Activated CD4-positive, alpha-beta T cell treated with anti-CD3 and anti-CD28 coated beads, Interleukin-2, amount 50 U/mL, for 24 hours (primary cell): ENCODE measurements at regions not wholly inside any gene's neighbourhood (a gene's known extent, or its start where the extent isn't known, plus 50 kb on each side); places are given as distances from the start of the nearest gene placed in this dataset.
"Not testable (repeated sequence)": the region's sequence is repeated elsewhere in the genome, so short reads cannot be mapped to it uniquely, and the experiment has no call there.

Experiments
- DNase-seq, 2 donors: peaks; one replicate each; pipeline ENCODE4 v3.0.0-alpha.2; 2020; ENCODE audit warnings: low read depth in 1 of 2, low spot score in 1 of 2

DNA sequence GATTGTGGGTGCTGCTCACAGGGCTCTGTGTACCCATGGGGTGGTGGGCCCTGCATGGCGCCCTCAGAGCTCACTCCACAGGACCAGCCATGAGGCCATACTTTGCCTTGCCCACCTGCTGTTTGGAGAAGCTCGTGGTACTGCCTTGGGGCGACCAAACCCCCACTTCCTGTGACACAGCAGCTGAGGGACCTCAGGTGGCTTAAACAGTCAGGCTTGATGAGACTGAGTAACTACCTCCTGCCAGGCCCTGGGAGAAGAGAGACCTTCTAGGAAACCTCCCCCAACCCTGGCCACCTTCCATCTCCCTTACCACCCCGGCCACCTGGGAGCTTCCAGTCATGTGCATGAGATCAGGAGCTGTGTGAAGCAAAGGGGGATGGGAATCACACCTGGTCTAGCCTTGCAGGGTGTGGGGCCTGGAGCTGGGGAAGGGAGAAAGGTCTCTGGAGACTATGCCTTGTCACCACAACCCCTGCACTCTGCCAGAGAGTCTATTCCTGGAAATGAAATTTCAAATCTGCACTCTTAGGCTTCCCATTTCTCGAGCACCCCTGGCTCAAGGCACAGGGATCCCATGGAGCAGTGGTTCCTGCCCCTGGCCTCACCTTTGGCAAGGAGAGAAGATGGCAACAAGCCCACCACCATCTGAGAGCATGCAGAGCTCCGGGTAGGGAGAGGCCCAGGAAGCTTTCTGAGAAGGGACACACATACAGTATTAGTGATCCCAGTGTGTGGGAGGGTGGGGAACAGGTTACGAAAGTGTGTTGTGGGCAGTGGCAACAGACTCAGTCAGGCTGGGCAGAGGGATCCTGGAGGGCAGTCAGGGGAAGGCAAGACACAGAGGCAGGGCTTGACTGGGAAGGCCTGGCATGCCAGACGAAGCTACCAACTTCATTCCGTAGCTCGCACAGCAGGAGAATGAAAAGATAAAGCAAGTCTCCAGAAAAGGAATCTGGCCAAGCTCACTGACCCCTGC, 125.0 kb downstream of the URI1 start:
- no peak for DNase-seq

DNA sequence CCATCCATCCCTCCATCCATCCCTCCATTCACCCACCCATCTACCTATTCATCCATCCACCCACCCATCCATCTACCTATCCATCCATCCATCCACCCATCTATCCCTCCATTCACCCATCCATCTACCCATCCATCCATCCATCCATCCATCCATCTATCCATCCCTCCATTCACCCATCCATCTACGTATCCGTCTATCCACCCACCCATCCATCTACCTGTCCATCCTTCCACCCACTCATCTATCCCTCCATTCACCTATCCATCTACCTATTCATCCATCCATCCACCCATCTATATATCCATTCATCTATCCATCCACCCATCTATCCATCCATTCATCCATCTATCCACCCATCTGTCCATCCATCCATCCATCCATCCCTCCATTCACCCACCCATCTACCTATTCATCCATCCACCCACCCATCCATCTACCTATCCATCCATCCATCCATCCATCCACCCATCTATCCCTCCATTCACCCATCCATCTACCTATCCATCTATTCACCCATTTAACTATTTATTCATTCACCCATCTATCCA, 126.0 kb downstream of the URI1 start:
- not testable (repeated sequence) for DNase-seq

DNA sequence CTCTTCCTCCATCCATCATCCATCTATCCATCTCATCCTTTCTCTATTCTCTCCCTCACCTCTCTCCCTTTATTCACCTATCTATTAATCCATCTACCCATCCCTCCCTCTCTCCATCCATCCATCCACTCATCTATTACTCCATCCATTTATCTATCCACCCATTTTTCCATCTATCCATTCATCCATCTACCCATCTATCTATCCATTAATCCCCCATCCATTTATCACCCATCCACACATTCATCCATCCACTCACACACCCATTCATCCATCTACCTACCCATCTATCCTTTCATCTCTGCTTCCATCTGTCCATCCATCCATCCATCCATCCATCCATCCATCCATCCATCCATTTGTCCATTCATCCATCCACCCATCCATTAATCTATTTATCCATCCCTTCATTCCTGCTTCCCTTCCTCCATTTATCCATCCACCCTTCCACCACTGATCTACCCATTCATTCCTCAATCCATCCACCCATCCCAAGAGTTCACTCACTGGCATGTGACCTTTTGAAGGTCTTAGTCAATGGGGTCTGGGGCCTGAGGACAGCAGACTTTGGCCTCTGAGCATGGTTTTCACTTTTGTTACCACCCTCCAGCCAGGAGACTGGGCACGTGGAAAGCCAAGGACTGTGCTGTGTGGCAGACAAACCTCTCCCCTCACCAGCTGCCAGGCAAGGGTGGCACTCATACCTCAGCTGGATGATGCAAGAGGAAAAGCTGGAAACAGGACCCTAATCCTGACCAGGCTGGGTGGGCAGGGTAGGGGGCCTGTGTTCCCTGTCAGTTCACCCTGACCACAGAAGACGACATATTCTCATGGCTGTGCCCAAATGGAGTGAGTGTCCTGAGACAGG, 126.7 kb downstream of the URI1 start:
- no peak for DNase-seq

- no peak for DNase-seq
These were observed 127.6 kb downstream of the URI1 start for GRCh38 chr19:30069535-30070197.

DNA sequence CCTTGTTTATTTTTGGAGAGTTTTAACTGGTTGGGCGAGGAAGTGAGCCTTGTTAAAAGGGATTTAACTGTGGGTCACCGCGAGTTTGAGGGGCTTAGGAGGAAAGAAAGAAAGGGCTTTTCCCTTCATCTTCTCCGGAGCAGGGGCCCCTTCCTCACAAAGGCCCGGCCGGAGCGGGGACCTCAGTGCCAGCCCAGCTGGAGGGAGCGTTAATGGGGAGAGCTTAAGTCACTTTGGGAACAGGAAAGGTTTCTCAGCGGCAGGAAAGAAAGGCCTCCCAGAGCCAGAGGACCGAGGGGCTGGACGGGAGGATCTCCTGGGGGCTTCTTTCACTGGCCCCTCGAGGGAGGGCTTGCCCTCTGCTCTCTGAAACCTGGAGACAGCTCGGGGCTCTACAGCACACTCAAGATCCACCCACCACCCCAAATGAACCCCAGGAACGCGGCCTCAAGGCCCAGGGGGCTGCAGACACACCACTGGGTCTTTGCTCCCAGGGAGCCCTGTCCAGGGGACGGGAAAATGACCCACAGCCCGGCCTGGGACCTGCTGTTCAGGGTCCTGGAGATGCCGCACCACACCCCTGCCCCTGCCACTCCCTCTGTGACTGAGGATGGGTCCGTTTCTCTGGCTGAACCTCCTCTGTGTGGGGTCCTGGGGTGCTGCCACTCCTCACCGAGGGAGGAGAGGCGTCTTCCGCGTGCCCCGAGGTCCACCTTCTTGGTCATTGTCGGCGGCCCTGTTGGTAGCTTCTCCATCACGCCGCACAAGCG, 128.3 kb downstream of the URI1 start:
- DNase-seq: no peak

- no peak for DNase-seq
These were observed 129.1 kb downstream of the URI1 start for GRCh38 chr19:30070968-30071632.

DNA sequence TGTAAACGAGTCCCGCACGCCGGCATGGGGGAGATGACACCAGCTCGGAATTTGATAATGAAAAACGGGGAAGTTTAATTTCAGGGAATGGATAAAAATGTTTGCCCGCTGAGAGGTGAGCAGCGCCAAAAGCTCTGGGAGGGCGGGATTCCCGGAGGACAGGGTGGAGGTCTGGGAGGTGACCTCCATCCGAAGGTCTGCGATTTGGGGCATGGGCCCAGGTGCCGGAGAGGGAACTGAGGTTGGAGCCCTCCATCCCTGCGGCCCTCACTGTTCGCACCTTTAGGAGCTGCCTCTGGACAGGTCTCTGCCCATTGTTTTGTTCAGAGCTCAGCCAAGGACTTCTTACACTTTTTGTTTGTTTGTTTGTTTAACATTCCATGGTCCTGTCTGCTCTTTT, 129.8 kb downstream of the URI1 start:
- no peak for DNase-seq

GRCh38 chr19:30073152-30074000, 131.3 kb downstream of the URI1 start:
- no peak for DNase-seq

DNA sequence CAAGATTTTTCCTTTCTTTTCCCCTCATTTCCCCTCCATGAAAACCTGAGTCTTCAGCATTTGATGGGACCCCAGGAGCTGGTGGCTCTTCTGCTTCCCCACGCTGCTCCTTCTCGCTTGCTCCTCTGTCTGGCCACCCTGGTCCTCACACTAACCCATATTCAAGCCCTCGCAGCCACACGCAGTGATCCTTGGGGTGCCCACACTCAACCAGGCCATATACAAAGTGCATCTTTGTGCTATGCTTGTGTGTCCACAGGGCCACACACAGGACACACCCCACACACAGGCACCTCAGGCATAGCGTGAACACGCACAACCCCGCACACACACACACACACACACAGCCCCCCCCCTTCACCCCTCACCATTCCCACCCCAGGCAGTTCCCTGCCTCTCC, 132.1 kb downstream of the URI1 start:
- no peak for DNase-seq

DNA sequence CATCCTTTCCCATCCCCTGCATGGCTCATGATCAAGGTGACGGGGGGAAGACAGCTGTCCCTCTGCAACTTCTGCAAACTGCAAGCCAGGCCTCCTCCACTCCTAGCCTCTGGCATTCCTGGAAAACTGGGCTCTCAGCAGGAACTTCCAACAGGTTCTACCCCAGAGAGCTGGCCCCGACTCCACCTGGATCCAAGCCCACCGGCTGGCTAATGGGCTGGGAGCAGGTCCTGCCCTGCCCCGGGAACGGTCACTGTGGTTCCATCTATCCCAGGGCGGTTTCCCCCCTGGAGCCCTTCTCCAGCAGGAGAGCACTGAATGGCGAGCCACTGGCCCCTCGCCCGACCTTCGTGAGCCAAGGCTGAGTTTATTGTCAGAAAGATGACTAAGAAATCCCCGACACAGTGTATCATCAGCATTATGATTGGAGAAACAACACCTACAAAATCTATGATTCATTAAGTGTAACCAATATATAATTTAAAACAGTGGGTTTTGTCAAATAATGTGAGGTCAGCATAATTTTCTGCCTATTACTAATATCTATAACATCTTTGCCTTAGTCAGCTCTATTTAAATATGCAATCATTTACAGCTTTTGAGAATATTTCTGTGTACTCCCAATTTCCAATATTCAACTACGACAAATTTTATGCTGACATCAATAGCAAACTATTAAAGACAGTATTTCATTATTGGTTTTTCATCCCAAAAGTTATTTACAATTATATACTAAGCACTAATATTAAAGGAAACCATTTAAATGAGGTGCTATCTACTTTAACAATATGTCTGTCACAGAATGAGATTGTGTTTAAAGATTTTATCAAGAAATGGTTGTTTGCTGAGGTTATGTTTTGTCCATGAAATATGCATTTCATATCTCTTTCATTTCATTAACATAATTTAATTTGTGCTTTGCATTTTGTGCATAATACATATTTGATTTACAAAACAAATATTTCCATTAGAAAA, 133.0 kb downstream of the URI1 start:
- no peak for DNase-seq

GRCh38 chr19:30076101-30076551, 134.1 kb downstream of the URI1 start:
- DNase-seq: no peak

DNA sequence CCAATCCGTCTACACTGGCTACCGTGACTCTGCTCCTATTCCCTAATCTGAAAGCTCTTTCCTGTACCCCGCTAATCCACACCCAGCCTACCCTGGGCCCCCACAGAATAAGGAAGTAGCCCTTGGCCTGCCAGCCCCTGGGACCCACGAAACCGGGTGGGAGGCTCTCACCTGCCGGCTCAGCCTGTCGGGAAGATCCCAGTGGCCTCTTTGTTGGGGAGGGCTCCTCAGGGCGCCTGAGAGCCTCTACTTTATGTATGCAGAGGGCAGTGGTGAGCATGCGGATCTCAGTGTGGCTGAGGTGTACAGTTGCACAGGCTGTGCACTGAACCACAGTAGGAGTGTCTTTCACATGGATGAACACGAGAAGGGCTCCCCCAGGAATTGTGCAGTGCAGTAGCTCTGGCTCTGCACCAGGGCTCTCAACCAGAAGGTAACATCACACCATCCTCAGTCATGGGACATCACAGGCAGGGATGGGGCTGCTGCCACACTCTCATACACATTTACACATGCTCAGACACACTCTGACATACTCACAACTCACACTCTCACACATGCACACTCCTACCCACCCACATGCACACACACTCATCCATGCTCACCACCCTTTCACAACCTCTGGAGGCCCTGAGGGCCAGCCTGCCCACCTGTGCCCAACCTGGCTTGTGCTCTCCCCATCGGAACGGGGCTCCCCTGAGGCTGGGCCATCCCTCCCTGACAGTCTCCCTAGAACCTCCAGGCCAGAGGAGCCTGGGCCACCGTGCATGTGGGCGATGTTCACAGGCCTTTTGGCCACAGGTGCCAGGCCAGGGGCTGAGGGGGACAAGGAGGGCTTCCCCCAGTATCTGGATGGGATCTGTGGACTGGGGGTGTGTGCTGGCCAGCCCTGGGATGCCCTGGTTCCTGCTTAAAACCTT, 135.0 kb downstream of the URI1 start:
- no peak for DNase-seq

DNA sequence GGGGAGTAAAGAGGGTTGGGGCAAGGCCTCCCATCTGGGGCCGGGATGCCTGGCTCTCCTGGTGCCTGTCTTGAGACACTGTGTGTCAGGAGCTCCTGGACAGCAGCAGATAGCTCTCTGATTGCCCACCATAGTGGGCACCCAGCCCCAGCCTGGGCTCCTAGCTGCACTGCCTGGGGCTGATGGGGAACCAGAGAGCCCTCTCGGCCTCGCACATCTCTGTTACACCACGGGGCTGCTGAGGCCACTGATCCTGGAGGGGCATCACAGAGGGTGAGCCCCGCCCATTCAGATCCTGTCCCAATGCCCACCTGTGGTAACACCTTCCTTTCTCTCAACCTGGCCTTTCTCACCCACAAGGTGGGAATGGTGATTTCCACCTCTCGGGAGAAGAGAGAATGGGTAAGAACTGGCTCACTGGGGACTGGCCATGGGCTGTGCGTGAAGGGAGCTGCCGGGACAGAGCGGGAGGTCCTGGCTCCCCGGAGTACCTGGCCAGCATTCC, 135.9 kb downstream of the URI1 start:
- no peak for DNase-seq

GRCh38 chr19:30078381-30078910, 136.4 kb downstream of the URI1 start:
- DNase-seq: no peak

GRCh38 chr19:30079200-30079599, 137.2 kb downstream of the URI1 start:
- DNase-seq: no peak

DNA sequence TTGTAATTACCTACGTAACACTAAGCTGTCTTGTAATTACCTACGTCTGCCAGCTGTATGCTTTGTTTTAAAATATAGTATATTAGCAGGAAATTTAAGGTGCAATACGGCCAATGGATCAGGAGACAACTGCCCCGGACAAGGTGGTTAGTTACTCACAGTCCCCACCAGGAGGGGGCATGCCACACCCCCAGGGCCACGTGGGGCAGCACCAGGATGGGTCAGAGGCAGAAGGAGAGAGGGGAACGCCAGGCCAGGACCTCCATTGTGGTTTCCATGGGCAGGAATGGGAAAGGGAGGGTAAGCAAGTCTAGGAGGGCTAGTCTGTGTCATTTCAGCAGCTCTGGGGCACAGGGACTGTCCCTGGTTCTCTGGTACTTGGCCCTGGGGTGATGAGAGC, 140.1 kb downstream of the URI1 start:
- no peak for DNase-seq
